Lung (tissue), 11 donors: ENCODE measurements at regions not wholly inside any gene's neighbourhood (a gene's known extent, or its start where the extent isn't known, plus 50 kb on each side); places are given as distances from the start of the nearest gene placed in this dataset.
A peak's percentile ranks its signal among the peaks of the same experiment; 100 is the strongest.

Source experiments
- ATAC-seq: fragments of 200-7000 bp; cut with Tn5 transposase; one replicate; pipeline ENCODE4 v1.9.1; 2020; ENCODE audit warnings: moderate number of reproducible peaks; ENCODE audit not compliant: insufficient read depth, low FRiP score
- DNase-seq, 3 donors: peaks; one replicate each; pipeline ENCODE4 v3.0.0-alpha.2; 2013 to 2017
- H3K27ac ChIP-seq, 2 donors: one replicate each; pipeline ENCODE4 v1.5.1; 2013; ENCODE audit warnings: mild to moderate bottlenecking in 2 of 2, moderate library complexity in 2 of 2, control low read depth in 1 of 2, inconsistent platforms in 1 of 2, low read depth in 1 of 2, low read length in 1 of 2
- H3K27me3 ChIP-seq, 3 donors: one replicate each; pipeline ENCODE4 v1.5.1; 2013; ENCODE audit warnings: low read length in 2 of 3; ENCODE audit not compliant: control insufficient read depth in 3 of 3, insufficient read depth in 3 of 3
- H3K36me3 ChIP-seq, 4 donors: one replicate each; pipeline ENCODE4 v1.5.1; 2013; ENCODE audit warnings: low read length in 4 of 4, mild to moderate bottlenecking in 1 of 4, moderate library complexity in 1 of 4; ENCODE audit not compliant: control insufficient read depth in 4 of 4, insufficient read depth in 4 of 4
- H3K4me1 ChIP-seq, 5 donors: one replicate each; pipeline ENCODE4 v1.5.1; 2013; ENCODE audit warnings: low read length in 5 of 5, mild to moderate bottlenecking in 2 of 5, moderate library complexity in 1 of 5; ENCODE audit not compliant: control insufficient read depth in 5 of 5, insufficient read depth in 5 of 5
- H3K4me3 ChIP-seq: one replicate; pipeline ENCODE4 v1.5.1; 2013; ENCODE audit warnings: mild to moderate bottlenecking, control low read depth, moderate library complexity
- H3K9ac ChIP-seq, 2 donors: one replicate each; pipeline ENCODE4 v1.5.1; 2013; ENCODE audit warnings: low read length in 2 of 2, control low read depth in 1 of 2; ENCODE audit not compliant: insufficient read depth in 1 of 2
- H3K9me3 ChIP-seq, 4 donors: one replicate each; pipeline ENCODE4 v1.5.1; 2013; ENCODE audit warnings: low read length in 3 of 4, mild to moderate bottlenecking in 1 of 4, moderate library complexity in 1 of 4; ENCODE audit not compliant: control insufficient read depth in 4 of 4, insufficient read depth in 3 of 4
- WGBS, 2 donors: extraction: QIAGEN DNeasy Blood & Tissue Kit; methylation state at CpG; one replicate each; pipeline ENCODE4 v1.1.7; 2013; 5-methylcytosine and 5-hydroxymethylcytosine counted together
- TF ChIP-seq, protein P1 (sequence below): IDR thresholded peaks from 2 replicates; pipeline ENCODE4 v1.5.1; 2012; ENCODE audit warnings: mild to moderate bottlenecking; ENCODE audit errors: control extremely low read depth, extremely low read depth
- donor health status: control.
- donor health status: control.
- donor health status: Bipolar disorder and iron deficiency.
- donor health status: healthy.
- donor health status: DM: yes; HTN: yes; CAD: no.

DNA sequence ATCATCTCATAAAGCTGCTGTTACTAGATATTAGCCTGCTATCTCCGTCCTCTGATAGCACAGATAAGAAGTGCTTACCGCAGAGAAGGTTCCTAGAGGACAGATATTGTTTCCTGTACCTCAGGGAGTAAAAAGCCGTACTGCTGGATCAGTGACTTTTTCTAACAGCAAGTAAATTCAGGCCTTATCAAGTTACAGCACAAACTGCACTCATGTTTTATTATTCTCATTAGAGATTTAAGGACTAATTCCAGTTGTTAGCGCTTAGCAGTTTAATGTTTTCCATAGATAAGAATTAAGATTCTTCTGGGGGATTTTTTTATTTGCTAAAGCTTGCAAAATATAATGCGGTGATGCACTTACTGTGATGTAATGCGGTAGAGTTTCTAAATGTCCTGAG, 119.0 kb upstream of the OBI1 start:
- Histone ChIP-seq H3K9ac (no peak overlapping the region), H3K27me3 (peaks cover 0 to 4% (median 0%) of the 10 kb centered on the region in 3 donors), H3K27ac (no peak overlapping the region), H3K4me1 (no peaks in the 10 kb centered on the region), H3K9me3 (no peaks in the 10 kb centered on the region), H3K4me3 (no peak overlapping the region), H3K36me3 (no peaks in the 10 kb centered on the region)
- DNase-seq, result peak in 1 of 3 donors; percentile 21
- TF ChIP-seq, protein P1, sequence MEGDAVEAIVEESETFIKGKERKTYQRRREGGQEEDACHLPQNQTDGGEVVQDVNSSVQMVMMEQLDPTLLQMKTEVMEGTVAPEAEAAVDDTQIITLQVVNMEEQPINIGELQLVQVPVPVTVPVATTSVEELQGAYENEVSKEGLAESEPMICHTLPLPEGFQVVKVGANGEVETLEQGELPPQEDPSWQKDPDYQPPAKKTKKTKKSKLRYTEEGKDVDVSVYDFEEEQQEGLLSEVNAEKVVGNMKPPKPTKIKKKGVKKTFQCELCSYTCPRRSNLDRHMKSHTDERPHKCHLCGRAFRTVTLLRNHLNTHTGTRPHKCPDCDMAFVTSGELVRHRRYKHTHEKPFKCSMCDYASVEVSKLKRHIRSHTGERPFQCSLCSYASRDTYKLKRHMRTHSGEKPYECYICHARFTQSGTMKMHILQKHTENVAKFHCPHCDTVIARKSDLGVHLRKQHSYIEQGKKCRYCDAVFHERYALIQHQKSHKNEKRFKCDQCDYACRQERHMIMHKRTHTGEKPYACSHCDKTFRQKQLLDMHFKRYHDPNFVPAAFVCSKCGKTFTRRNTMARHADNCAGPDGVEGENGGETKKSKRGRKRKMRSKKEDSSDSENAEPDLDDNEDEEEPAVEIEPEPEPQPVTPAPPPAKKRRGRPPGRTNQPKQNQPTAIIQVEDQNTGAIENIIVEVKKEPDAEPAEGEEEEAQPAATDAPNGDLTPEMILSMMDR, result no peak
- 58 to 75% methylated on average over 6 of the region's 6 CpGs for WGBS, 2 donors
- no peak for ATAC-seq

DNA sequence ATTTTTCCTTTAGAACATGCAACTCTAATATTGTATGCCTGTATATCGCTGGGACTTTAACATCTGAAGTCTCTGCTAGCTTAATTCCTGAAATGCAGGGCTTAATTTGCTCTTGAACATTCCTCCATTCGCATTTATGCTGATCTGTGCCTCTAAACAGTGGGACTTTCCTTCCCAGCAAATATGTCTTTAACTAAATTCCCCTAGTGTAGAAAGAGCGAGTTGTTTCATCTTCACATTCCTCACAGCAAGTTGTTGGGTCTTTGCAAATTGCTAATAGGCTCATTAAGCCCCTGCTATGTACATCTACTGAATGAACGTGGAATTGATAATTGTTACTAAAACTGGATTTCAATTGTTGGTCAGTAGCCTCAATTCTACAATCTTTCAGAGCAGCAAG, 118.4 kb upstream of the OBI1 start:
- Histone ChIP-seq H3K9me3 (no peaks in the 10 kb centered on the region), H3K9ac (no peak overlapping the region), H3K4me1 (no peaks in the 10 kb centered on the region), H3K36me3 (no peaks in the 10 kb centered on the region), H3K4me3 (no peak overlapping the region), H3K27ac (no peak overlapping the region), H3K27me3 (peaks cover 0 to 4% (median 0%) of the 10 kb centered on the region in 3 donors)
- DNase-seq (no peak), ATAC-seq (no peak)
- TF ChIP-seq, protein P1, result no peak
- WGBS, 2 donors, result 68 to 80% methylated on average over 4 of the region's 4 CpGs

DNA sequence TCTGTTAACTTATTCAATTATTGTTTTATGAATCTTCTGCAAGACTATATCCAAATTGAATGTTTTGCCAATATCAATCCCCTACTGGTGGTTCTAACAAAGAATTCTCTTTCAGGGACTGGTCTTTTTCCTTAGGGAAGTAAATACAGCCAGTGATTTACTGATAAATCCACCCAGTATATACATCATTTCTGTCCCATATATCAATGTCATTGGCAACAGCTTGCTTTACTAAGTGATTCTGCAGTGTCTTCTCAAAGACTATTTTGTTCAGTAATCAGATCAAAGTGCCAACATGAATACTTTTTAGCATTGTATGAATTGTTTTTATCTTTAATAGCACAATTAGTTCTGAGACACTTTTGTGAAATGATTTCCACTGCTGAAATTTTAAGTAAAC, 114.0 kb upstream of the OBI1 start:
- TF ChIP-seq, protein P1, result no peak

DNA sequence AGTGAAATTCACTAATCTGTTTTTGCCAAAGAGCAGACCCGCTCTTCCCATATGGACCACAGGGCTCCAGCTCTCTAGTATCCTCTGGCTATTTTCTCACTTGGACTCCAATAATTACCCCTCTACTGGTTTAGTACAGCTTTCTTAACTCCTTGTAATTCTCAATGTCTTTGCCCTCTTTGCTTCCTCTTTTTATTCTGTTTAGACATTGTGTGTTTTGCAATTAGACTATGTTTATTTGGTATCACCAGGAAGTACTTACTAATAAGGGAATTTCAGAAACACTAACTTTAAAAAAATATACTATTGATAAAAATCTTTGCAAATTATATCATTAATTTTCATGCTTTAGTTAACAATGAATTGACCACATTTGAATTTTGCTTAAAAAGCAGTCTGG, 111.6 kb upstream of the OBI1 start:
- WGBS, 2 donors, result 92 to 100% methylated on average over 1 of the region's 1 CpG
- ATAC-seq, result no peak
- Histone ChIP-seq H3K36me3 (no peaks in the 10 kb centered on the region), H3K9ac (no peak overlapping the region), H3K27ac (no peak overlapping the region), H3K4me3 (no peak overlapping the region), H3K27me3 (no peaks in the 10 kb centered on the region), H3K4me1 (no peaks in the 10 kb centered on the region), H3K9me3 (no peaks in the 10 kb centered on the region)
- no peak for DNase-seq
- TF ChIP-seq, protein P1, result no peak

More for the DNA sequence above, 114.0 kb upstream of the OBI1 start:
- Histone ChIP-seq H3K27me3 (peaks cover 0 to 4% (median 0%) of the 10 kb centered on the region in 3 donors), H3K9ac (no peak overlapping the region), H3K27ac (no peak overlapping the region), H3K4me1 (no peaks in the 10 kb centered on the region), H3K9me3 (no peaks in the 10 kb centered on the region), H3K4me3 (no peak overlapping the region), H3K36me3 (no peaks in the 10 kb centered on the region)
- ATAC-seq (no peak), DNase-seq (no peak)
